ENCODE measurements at regions not wholly inside any gene's neighbourhood (a gene's known extent, or its start where the extent isn't known, plus 50 kb on each side); places are given as distances from the start of the nearest gene placed in this dataset.

DNA sequence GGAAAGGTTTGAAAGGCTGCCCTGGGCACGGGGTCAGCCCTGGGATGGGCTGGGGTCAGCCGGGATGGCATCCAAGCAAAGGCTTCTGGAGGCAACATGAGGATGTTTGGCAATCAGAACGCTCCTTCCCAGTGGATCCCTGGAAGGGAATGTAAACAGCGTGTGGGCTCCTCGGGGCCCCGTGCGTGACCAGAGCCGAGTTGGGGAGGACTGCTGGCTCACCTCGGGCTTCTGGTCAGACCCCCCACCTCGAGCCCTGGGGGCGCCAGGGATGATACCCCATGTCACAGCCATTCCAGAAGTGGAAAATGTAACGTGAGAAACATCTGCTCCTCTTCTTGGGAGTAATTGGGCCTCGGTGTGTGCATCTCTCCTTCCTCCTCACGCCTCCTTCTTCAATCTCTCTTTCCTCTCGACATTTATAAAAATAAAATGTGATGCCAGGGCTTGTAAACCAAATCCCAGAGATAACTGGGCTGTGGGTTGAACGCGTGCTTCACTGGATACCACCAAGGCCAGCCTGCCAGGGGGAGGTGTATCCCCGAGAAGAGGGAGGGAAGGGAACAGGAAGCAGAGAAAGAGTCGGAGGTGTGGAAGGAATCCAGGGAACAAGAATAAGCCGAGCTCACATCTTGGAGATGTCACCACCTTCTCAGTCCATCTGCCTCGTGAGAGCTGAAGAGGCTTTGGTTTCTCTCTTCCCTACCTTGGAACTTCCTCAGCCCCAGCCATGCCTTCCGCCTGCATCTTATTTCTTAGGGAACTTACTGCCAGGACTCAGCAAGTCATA lies 144.8 kb downstream of the NUAK1 start:
- DNase-seq (ENCODE audit: extremely low read depth, low read depth): no peak
- TF ChIP-seq, protein P1, sequence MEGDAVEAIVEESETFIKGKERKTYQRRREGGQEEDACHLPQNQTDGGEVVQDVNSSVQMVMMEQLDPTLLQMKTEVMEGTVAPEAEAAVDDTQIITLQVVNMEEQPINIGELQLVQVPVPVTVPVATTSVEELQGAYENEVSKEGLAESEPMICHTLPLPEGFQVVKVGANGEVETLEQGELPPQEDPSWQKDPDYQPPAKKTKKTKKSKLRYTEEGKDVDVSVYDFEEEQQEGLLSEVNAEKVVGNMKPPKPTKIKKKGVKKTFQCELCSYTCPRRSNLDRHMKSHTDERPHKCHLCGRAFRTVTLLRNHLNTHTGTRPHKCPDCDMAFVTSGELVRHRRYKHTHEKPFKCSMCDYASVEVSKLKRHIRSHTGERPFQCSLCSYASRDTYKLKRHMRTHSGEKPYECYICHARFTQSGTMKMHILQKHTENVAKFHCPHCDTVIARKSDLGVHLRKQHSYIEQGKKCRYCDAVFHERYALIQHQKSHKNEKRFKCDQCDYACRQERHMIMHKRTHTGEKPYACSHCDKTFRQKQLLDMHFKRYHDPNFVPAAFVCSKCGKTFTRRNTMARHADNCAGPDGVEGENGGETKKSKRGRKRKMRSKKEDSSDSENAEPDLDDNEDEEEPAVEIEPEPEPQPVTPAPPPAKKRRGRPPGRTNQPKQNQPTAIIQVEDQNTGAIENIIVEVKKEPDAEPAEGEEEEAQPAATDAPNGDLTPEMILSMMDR (IDR thresholded peaks at IDR 0.05; ENCODE audit: low read depth, low read length, missing control alignments): no peak

DNA sequence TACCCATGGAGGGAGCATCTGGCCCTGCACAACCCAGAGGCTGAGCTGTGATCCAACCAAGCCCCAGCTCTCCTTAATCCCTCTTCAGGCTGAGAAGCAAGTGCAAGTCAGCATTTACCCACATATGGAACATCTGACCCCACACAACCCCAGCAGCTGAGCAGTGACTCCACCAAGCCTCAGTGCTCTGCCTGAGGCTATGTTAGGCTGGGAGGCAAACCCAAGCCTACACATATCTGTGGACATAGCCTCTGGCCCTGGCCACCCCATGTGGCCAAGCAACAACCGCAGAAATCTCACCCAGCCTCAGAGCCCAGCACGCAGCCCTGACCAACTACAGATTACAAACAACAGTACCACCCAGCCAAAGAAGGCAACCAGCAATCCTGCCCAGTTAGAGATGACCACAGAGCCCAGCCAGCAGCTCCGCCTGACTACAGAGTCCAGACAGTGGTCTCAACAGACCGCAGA lies 142.8 kb downstream of the NUAK1 start:
- peak; percentile 37 for DNase-seq (ENCODE audit: extremely low read depth, low read depth)
- TF ChIP-seq, protein P1 (IDR thresholded peaks at IDR 0.05; ENCODE audit: low read depth, low read length, missing control alignments): no peak

More for the DNA sequence above, 144.8 kb downstream of the NUAK1 start:
- H3K4me3 ChIP-seq (replicated peaks; ENCODE audit: low read depth, low read length): no peak overlapping the region

DNA sequence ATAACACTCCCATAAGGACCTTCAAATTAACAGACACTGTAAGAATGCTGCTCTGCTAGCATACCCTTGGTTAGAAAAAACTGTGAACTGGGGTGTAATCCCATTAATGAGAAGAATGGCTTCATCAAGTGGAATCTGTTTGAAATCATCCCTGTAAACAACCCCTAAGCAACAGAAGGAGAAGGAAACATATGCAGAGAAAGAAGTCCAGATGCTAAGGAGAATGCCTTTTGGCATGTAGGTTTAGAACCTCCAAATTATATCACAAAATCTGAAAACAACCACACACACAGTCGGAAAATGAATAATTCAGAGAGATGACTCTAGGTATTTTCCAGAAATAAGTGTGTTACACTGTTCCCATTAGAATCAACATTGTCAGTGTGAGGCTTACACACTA lies 140.2 kb downstream of the NUAK1 start:
- H3K4me3 ChIP-seq (replicated peaks; ENCODE audit: low read depth, low read length): no peak overlapping the region
- TF ChIP-seq, protein P1 (IDR thresholded peaks at IDR 0.05; ENCODE audit: low read depth, low read length, missing control alignments): no peak
- DNase-seq (ENCODE audit: extremely low read depth, low read depth): no peak

More for the DNA sequence above, 142.8 kb downstream of the NUAK1 start:
- no peak overlapping the region for H3K4me3 ChIP-seq (replicated peaks; ENCODE audit: low read depth, low read length)

DNA sequence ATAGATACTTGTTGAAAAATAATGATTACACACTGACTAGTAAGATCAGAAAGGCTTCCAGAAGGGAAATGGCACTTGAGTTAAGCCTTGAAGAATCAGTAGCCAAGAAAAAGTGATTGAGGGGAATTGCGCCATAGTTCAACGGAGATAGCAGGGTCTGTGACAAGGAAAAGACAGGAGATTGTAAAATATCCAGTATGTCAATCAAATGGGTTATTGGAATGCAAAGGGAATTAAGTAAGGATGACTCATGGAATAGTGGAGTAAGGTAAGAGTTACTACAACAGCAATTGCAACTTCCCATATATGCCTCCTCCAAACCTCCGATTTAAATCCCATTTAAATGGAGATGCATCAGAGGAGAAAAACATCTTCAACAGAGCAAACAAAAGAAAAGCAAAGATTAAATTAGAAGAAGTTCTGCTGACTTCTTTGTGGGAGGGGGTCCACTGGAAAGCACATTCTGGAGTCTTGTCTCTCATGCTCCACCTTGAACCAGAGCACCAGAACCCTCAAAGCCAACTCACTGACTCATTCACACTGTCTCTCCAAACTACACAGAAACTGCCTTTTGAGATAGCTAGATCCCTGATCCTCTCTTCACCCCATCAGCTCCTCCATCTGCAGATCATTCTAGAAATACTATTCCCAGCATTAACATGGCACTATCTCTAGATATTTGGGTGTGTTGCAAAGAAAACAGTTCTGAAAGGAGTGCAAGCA lies 138.2 kb downstream of the NUAK1 start:
- no peak overlapping the region for H3K4me3 ChIP-seq (replicated peaks; ENCODE audit: low read depth, low read length)
- no peak for DNase-seq (ENCODE audit: extremely low read depth, low read depth)
- TF ChIP-seq, protein P1 (IDR thresholded peaks at IDR 0.05; ENCODE audit: low read depth, low read length, missing control alignments): no peak

DNA sequence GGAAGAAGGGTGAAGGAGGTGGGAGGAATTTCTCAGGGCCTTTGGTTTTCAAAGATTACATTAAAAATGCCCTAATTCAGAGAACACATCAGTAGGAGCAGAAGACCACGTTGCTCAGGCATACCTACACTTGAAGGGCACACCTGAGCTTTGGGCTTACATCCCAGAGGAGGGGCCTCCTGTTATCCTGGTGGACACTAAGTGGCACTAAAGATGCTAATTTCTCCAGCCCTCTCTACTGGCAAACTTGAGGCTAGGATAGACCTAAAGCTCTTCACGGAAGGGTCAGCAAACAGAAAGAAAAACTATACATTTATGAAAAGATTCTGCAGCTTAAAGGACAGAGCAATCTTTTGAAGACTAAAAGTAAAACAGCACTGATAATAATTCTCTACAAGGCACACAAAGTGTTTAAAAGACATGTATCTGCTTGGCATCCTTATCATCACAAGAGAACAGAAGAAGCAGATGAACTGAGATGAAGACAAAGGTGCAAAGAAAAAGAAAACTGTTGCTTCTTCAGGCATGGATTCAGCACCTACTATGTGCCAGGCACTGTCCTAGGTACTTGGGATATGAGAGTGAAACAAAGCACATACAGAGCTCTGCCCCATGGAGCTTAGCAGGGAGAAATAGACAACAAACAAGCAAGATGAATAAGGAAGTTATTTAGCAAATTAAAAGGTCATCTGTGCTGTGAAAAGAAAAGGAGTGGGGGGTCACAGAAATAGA lies 137.5 kb downstream of the NUAK1 start:
- TF ChIP-seq, protein P1 (IDR thresholded peaks at IDR 0.05; ENCODE audit: low read depth, low read length, missing control alignments): no peak
- no peak overlapping the region for H3K4me3 ChIP-seq (replicated peaks; ENCODE audit: low read depth, low read length)
- no peak for DNase-seq (ENCODE audit: extremely low read depth, low read depth)

DNA sequence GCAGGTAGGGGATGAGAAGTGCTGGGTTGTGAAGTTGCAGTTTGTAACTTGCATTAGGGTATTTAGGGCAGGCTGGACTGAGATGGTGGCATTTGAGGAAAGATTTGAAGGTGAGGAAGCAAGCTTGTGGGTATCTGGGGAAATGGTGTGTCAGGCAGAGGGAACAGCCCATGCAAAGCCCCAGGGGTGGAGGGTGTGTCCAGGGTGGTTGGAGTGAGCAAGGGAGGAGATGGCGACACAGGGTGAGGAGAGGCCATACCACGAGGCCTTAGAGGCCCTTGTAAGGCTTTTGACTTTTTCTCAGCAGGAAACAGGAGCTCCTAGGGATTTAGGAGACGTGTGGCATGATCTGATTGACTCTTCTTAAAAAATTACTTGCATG lies 136.9 kb downstream of the NUAK1 start:
- TF ChIP-seq, protein P1 (IDR thresholded peaks at IDR 0.05; ENCODE audit: low read depth, low read length, missing control alignments): no peak

More for the DNA sequence above, 136.9 kb downstream of the NUAK1 start:
- no peak for DNase-seq (ENCODE audit: extremely low read depth, low read depth)
- no peak overlapping the region for H3K4me3 ChIP-seq (replicated peaks; ENCODE audit: low read depth, low read length)
